ENCODE measurements at regions not wholly inside any gene's neighbourhood (a gene's known extent, or its start where the extent isn't known, plus 50 kb on each side); places are given as distances from the start of the nearest gene placed in this dataset.
"Not testable (repeated sequence)": the region's sequence is repeated elsewhere in the genome, so short reads cannot be mapped to it uniquely, and the experiment has no call there.

DNA sequence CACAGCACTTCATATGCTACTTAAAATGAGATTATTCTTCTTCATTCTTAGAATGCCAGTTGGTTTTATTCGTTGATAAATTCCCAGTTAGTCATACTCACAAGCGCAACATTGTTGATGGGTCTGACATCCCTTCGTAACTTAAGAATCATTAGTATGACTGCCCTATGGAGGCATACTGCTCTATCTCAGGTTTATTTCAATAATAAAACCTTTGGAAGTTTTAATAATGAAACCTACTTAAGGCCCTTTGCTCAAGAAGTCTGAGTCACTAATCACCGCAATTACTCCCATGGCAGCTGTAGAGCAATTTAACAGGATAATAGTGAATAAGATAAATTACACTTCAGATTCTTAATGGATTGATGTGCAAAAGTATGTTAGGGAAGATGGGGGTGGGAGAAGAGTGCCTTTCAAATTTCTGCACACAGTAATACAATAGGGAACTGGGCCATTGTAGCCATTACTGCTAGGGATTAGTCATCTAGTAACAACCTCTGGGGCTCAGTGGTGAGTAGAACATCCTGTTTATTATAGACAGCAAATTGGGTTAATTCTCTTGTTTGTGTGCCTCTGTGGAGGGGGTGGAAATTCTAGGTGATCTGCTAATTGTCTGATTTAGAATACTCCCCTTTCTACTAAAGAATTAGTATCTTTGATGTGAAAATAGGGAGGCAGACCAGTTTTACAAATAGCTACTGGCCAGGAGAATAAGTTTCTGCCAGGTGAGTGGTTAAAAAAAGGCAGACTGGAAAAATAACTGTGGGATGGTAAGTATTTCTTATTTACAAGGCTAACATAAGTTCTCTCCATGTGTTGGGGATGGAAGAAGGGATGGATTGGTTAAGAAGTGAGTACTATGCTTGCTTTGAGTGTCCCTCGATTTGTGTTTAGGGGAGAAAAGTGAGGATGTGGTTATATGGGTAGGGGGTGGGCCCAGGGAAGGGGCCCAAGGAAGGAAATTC, 74.5 kb upstream of the VKORC1L1 start:
- no peaks in the 10 kb centered on the region for H3K27me3 ChIP-seq (ENCODE audit: control insufficient read depth, insufficient read depth, low read length)
- peak overlapping the region; percentile 25 for H3K4me2 ChIP-seq (ENCODE audit: extremely low read depth, insufficient read depth, low read length)
- H3K4me1 ChIP-seq (ENCODE audit: control insufficient read depth, extremely low read depth, insufficient read depth, low read length) = no peaks in the 10 kb centered on the region
- peak; percentile 57 to 89 for DNase-seq (ENCODE audit: low read depth in 2 of 2)
- no peaks in the 10 kb centered on the region for H3K9me3 ChIP-seq (ENCODE audit: control insufficient read depth, insufficient read depth, low read depth, low read length)
- H4K20me1 ChIP-seq (ENCODE audit: control insufficient read depth, extremely low read depth, insufficient read depth, low read length) = no peaks in the 10 kb centered on the region
- H3K27ac ChIP-seq (ENCODE audit: insufficient read depth, low read length) = no peak overlapping the region
- no peaks in the 10 kb centered on the region for H3K79me2 ChIP-seq (ENCODE audit: control insufficient read depth, insufficient read depth, low read length)
- no peak overlapping the region for H3K9ac ChIP-seq (ENCODE audit: insufficient read depth, low read length)
- no peak overlapping the region for H3K4me3 ChIP-seq (replicated peaks in 1 of 4; ENCODE audit: control extremely low read depth in 1 of 4, insufficient read depth in 1 of 4, low read depth in 3 of 4, low read length in 4 of 4)
- no peak overlapping the region for H2AFZ ChIP-seq (ENCODE audit: low read length)
- no peak for TF ChIP-seq EZH2 (IDR thresholded peaks at IDR 0.05; ENCODE audit: low read length, missing control alignments)
- TF ChIP-seq, protein P1, sequence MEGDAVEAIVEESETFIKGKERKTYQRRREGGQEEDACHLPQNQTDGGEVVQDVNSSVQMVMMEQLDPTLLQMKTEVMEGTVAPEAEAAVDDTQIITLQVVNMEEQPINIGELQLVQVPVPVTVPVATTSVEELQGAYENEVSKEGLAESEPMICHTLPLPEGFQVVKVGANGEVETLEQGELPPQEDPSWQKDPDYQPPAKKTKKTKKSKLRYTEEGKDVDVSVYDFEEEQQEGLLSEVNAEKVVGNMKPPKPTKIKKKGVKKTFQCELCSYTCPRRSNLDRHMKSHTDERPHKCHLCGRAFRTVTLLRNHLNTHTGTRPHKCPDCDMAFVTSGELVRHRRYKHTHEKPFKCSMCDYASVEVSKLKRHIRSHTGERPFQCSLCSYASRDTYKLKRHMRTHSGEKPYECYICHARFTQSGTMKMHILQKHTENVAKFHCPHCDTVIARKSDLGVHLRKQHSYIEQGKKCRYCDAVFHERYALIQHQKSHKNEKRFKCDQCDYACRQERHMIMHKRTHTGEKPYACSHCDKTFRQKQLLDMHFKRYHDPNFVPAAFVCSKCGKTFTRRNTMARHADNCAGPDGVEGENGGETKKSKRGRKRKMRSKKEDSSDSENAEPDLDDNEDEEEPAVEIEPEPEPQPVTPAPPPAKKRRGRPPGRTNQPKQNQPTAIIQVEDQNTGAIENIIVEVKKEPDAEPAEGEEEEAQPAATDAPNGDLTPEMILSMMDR (conservative IDR thresholded peaks at IDR 0.05 in 1 of 2, IDR thresholded peaks at IDR 0.05 in 1 of 2; ENCODE audit: low read depth in 1 of 2, low read length in 2 of 2) = no peak
- no peaks in the 10 kb centered on the region for H3K36me3 ChIP-seq (ENCODE audit: control insufficient read depth, insufficient read depth, low read length)

DNA sequence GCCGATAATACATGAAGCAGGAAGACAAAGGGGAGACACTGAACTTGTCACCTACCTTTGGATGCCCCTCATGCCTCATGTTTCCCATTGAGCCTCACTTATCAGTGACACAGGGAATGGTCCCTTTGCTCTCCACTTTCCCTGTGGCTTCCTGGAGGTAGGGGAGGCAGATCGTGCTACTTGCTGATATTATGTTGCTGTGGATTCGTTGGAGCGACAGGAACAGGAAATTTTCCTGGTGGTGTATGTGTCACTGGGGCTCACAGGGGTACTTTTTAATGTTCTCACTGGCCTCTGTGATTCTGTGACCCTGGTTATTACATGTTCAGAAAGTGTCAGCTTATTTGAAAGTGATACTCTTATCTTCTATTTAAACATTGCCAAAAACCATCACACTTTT, 72.7 kb upstream of the VKORC1L1 start:
- not testable (repeated sequence) for H2AFZ ChIP-seq (ENCODE audit: low read length); H3K36me3 ChIP-seq (ENCODE audit: control insufficient read depth, insufficient read depth, low read length); H3K9ac ChIP-seq (ENCODE audit: insufficient read depth, low read length); H4K20me1 ChIP-seq (ENCODE audit: control insufficient read depth, extremely low read depth, insufficient read depth, low read length); H3K79me2 ChIP-seq (ENCODE audit: control insufficient read depth, insufficient read depth, low read length); H3K4me3 ChIP-seq (replicated peaks in 1 of 4; ENCODE audit: control extremely low read depth in 1 of 4, insufficient read depth in 1 of 4, low read depth in 3 of 4, low read length in 4 of 4); H3K9me3 ChIP-seq (ENCODE audit: control insufficient read depth, insufficient read depth, low read depth, low read length); H3K27me3 ChIP-seq (ENCODE audit: control insufficient read depth, insufficient read depth, low read length); DNase-seq (ENCODE audit: low read depth in 2 of 2); H3K4me1 ChIP-seq (ENCODE audit: control insufficient read depth, extremely low read depth, insufficient read depth, low read length); H3K4me2 ChIP-seq (ENCODE audit: extremely low read depth, insufficient read depth, low read length); H3K27ac ChIP-seq (ENCODE audit: insufficient read depth, low read length)

DNA sequence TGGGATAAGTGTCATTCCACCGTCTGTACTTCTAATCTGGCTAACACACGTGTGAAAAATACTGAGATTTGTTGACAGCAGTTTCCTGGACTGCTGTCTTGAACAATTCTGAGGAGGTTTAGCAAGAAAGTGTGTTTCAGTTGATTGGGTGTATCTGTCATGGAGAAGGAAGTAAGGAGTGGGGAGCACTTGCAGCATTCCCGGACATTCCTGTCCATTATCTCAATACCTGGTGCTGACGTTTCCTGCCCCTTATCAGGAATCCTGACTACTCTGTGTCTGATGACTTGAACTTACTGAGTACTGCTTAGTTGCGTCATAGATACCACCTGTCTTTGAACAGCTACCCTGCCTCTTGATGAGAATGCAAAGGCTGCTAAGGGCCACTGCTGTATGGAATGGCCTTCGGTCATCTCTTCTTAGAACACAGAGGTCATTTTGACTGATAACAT, 72.0 kb upstream of the VKORC1L1 start:
- TF ChIP-seq, protein P1 (conservative IDR thresholded peaks at IDR 0.05 in 1 of 2, IDR thresholded peaks at IDR 0.05 in 1 of 2; ENCODE audit: low read depth in 1 of 2, low read length in 2 of 2) = no peak
- no peak for TF ChIP-seq EZH2 (IDR thresholded peaks at IDR 0.05; ENCODE audit: low read length, missing control alignments)
- Histone ChIP-seq H3K4me1 (ENCODE audit: control insufficient read depth, extremely low read depth, insufficient read depth, low read length) (no peaks in the 10 kb centered on the region), H3K4me2 (ENCODE audit: extremely low read depth, insufficient read depth, low read length) (no peak overlapping the region), H3K36me3 (ENCODE audit: control insufficient read depth, insufficient read depth, low read length) (no peaks in the 10 kb centered on the region), H3K27ac (ENCODE audit: insufficient read depth, low read length) (no peak overlapping the region), H3K9me3 (ENCODE audit: control insufficient read depth, insufficient read depth, low read depth, low read length) (no peaks in the 10 kb centered on the region), H3K79me2 (ENCODE audit: control insufficient read depth, insufficient read depth, low read length) (no peaks in the 10 kb centered on the region), H3K27me3 (ENCODE audit: control insufficient read depth, insufficient read depth, low read length) (no peaks in the 10 kb centered on the region), H4K20me1 (ENCODE audit: control insufficient read depth, extremely low read depth, insufficient read depth, low read length) (no peaks in the 10 kb centered on the region), H3K9ac (ENCODE audit: insufficient read depth, low read length) (no peak overlapping the region), H2AFZ (ENCODE audit: low read length) (no peak overlapping the region), H3K4me3 (replicated peaks in 1 of 4; ENCODE audit: control extremely low read depth in 1 of 4, insufficient read depth in 1 of 4, low read depth in 3 of 4, low read length in 4 of 4) (no peak overlapping the region)
- DNase-seq (ENCODE audit: low read depth in 2 of 2) = no peak

All from fibroblast of lung (primary cell).